AG20443 (cell line): ENCODE measurements at regions not wholly inside any gene's neighbourhood (a gene's known extent, or its start where the extent isn't known, plus 50 kb on each side); places are given as distances from the start of the nearest gene placed in this dataset.
"Not testable (repeated sequence)": the region's sequence is repeated elsewhere in the genome, so short reads cannot be mapped to it uniquely, and the experiment has no call there.

Experiments
- DNase-seq: peaks from one replicate; pipeline ENCODE4 v3.0.0; 2012; ENCODE audit warnings: low spot score, mixed read lengths

GRCh38 chr22:22346401-22347107 lies 102.0 kb downstream of the VPREB1 start:
- no peak for DNase-seq

GRCh38 chr22:22348127-22348814 lies 103.7 kb downstream of the VPREB1 start:
- no peak for DNase-seq

- no peak for DNase-seq
Observed at GRCh38 chr22:22348815-22349454, 104.3 kb downstream of the VPREB1 start.

- no peak for DNase-seq
Observed at GRCh38 chr22:22349455-22349836, 104.9 kb downstream of the VPREB1 start.

- no peak for DNase-seq
Observed at GRCh38 chr22:22351366-22351765, 106.8 kb downstream of the VPREB1 start.

GRCh38 chr22:22352371-22352999 lies 107.9 kb downstream of the VPREB1 start:
- no peak for DNase-seq

- DNase-seq = no peak
Observed at GRCh38 chr22:22355096-22355834, 110.7 kb downstream of the VPREB1 start.

DNA sequence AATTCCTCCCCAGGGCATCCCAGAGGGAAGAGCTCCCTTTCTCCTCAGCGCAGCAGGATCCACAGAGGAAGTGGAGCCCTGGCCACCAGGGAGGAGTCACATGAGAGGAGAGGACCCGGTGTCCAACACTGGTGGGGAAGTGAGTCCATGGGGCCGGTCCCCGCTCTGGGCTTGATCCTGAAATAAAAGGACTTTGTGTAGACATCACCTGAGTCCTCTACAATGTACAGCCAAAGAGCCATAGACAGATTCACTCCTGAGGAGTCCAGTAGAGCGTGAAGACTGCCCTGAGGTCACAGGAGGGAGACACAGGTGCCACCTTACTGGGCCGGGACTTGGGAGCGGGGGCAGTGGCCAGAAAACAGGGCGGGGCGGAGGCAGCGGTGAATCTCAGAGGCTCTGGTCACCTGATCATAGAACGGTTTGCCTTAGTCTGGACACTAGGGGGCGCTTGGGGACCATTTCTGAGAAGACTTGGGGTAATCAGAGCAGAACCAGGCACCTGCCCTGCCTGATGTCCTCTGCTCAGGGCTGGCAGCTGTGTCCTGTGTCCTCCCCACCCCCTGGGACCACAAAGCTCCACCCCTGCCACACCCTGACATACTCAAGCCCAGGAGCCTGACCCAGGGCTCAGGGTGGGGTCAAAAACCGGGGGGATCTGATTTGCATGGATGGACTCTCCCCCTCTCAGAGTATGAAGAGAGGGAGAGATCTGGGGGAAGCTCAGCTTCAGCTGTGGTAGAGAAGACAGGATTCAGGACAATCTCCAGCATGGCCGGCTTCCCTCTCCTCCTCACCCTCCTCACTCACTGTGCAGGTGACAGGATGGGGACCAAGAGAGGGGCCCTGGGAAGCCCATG lies 112.7 kb downstream of the VPREB1 start:
- peak; percentile 85 for DNase-seq

GRCh38 chr22:22358152-22358551 lies 113.6 kb downstream of the VPREB1 start:
- DNase-seq = no peak

GRCh38 chr22:22358686-22359085 lies 114.1 kb downstream of the VPREB1 start:
- no peak for DNase-seq

DNA sequence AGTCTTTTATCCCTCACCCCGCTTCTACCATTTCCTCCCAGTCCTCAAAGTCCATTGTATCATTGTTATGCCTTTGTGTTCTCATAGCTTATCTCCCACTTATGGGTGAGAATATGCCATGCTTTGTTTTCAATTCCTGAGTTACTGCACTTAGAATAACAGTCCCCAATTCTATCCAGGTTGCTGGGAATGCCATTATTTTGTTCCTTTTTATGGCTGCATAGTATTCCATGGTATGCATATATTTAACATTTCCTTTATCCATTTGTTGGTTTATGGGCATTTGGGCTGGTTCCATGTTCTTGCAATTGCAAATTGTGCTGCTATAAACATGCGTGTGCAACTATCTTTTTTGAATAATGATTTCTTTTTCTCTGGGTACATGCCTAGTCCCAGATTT lies 114.9 kb downstream of the VPREB1 start:
- no peak for DNase-seq

- DNase-seq = no peak
Observed at GRCh38 chr22:22360014-22360413, 115.4 kb downstream of the VPREB1 start.

GRCh38 chr22:22362311-22362710 lies 117.7 kb downstream of the VPREB1 start:
- DNase-seq = no peak

- no peak for DNase-seq
Observed at GRCh38 chr22:22362936-22363335, 118.3 kb downstream of the VPREB1 start.

- DNase-seq = no peak
Observed at GRCh38 chr22:22364207-22364606, 119.6 kb downstream of the VPREB1 start.

- no peak for DNase-seq
Observed at GRCh38 chr22:22366537-22366936, 122.0 kb downstream of the VPREB1 start.

DNA sequence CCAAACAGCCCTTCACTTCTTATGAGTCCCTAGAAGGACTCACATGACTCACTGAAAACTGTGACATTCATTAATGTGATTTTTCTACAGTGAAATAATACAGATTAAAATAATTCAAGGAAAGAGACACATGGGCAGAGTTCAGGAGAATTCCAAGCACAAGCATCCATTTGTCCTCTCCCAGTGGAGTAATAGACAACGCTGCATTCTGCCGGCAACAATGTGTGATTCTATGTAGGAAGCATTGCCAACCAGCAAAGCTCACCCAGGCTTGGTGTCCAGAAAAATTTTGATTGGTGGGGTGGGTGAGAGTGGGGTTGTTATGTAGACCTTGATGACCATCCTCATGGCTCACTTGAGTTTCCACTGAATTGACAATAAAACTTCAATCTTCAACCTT lies 123.9 kb downstream of the VPREB1 start:
- no peak for DNase-seq

- not testable (repeated sequence) for DNase-seq
Observed at GRCh38 chr22:22369219-22369963, 124.8 kb downstream of the VPREB1 start.

GRCh38 chr22:22369964-22370270 lies 125.3 kb downstream of the VPREB1 start:
- DNase-seq = no peak

DNA sequence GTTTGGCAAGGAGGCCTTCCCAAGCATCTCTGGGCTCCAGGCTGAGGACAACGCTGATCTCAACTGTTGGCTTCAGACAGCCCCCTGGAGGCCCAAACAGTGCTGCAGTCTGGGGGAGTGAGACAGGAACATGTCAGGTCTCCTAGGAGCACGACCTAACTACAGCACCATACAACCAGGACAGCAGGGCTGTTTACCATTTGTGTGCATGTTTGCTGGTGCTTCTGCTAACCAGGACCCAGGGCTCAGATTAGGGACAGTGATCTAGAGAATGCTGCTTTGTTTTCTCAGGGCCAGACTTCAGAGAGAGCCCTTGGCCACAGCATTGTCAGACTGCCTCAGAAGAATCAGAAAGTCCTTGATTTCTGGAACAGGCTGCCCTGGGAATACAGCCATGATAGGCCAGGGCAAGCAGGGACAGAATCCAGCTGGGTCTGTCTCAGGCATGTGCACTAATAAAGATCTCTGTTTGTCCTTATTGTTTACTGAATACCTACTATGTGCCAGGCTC lies 126.5 kb downstream of the VPREB1 start:
- no peak for DNase-seq
